Central memory CD8-positive, alpha-beta T cell (primary cell): ENCODE measurements at regions not wholly inside any gene's neighbourhood (a gene's known extent, or its start where the extent isn't known, plus 50 kb on each side); places are given as distances from the start of the nearest gene placed in this dataset.
"Not testable (repeated sequence)": the region's sequence is repeated elsewhere in the genome, so short reads cannot be mapped to it uniquely, and the experiment has no call there.

Experiments
- ATAC-seq: fragments of 150-1000 bp; cut with Tn5 transposase; replicated peaks from 2 replicates; pipeline ENCODE4 v1.10.0; 2022; ENCODE audit warnings: mild to moderate bottlenecking, moderate FRiP score, moderate number of reproducible peaks; ENCODE audit not compliant: poor library complexity, severe bottlenecking; ENCODE audit errors: extremely low read depth
- DNase-seq, 2 donors: peaks; one replicate each; pipeline ENCODE4 v3.0.0; 2021; ENCODE audit warnings: low spot score in 2 of 2
- H3K27ac Mint-ChIP-seq: one replicate; pipeline ENCODE4 v1.8.0; 2022; ENCODE audit warnings: low read depth, mild to moderate bottlenecking, moderate library complexity, mixed read lengths
- H3K27me3 Mint-ChIP-seq: one replicate; pipeline ENCODE4 v1.8.0; 2022; ENCODE audit warnings: mixed read lengths
- H3K36me3 Mint-ChIP-seq: one replicate; pipeline ENCODE4 v1.8.0; 2022; ENCODE audit warnings: mild to moderate bottlenecking, moderate library complexity, mixed read lengths; ENCODE audit not compliant: insufficient read depth
- H3K4me1 Mint-ChIP-seq: one replicate; pipeline ENCODE4 v1.8.0; 2022; ENCODE audit warnings: mixed read lengths
- H3K4me3 Mint-ChIP-seq: one replicate; pipeline ENCODE4 v1.8.0; 2022; ENCODE audit warnings: mild to moderate bottlenecking, moderate library complexity, mixed read lengths
- H3K9me3 Mint-ChIP-seq: one replicate; pipeline ENCODE4 v1.8.0; 2022; ENCODE audit warnings: mixed read lengths

DNA sequence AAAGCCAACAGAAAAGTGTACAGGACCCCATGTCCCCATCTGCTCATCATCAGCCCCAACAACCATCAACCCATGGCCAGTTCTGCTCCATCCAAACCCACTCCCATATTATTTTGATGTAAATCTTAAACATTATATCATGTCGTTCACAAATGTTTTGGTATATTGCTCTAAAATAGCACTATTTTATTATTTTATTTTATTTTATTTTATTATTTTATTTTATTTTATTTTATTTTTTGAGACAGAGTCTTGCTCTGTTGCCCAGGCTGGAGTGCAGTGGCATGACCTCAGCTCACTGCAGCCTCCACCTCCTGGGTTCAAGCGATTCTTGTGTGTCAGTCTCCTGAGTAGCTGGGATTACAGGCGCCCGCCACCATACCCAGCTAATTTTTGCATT, 72.0 kb upstream of the RALGAPA2 start:
- peaks cover 34% of the 10 kb centered on the region for H3K27me3 Mint-ChIP-seq
- DNase-seq, H3K4me3 Mint-ChIP-seq, H3K4me1 Mint-ChIP-seq, ATAC-seq, H3K27ac Mint-ChIP-seq, H3K36me3 Mint-ChIP-seq, H3K9me3 Mint-ChIP-seq: not testable (repeated sequence)

- DNase-seq (no peak), ATAC-seq (no peak)
- Mint-ChIP-seq H3K27me3 (peaks cover 27% of the 10 kb centered on the region), H3K27ac (no peak overlapping the region), H3K4me3 (no peak overlapping the region), H3K36me3 (peaks cover 1% of the 10 kb centered on the region), H3K9me3 (no peaks in the 10 kb centered on the region), H3K4me1 (peaks cover 4% of the 10 kb centered on the region)
These were observed 71.0 kb upstream of the RALGAPA2 start for GRCh38 chr20:20783450-20783849.

DNA sequence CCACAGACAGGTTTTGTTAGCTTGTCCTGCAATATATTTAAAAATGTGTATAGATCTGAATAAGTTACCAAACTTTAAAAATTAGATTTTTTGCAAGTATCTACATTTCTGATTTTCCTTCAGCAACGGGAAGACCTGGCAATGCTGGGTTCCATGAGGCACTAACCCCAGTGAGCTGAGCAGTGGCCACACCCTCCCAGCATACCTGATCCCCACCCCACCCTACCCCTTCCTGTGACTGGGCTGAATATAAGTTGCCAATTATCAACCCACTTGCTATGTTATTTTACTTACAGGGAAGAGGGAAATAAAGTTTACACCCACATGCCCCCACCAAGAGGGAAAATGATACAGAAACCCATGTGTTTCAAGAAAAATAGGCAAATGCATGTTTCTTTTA, 70.3 kb upstream of the RALGAPA2 start:
- H3K4me3 Mint-ChIP-seq: no peak overlapping the region
- no peak overlapping the region for H3K27ac Mint-ChIP-seq
- H3K9me3 Mint-ChIP-seq: no peaks in the 10 kb centered on the region
- peaks cover 4% of the 10 kb centered on the region for H3K4me1 Mint-ChIP-seq
- ATAC-seq (no peak), DNase-seq (no peak)
- H3K27me3 Mint-ChIP-seq: peaks cover 21% of the 10 kb centered on the region
- H3K36me3 Mint-ChIP-seq: peaks cover 1% of the 10 kb centered on the region

DNA sequence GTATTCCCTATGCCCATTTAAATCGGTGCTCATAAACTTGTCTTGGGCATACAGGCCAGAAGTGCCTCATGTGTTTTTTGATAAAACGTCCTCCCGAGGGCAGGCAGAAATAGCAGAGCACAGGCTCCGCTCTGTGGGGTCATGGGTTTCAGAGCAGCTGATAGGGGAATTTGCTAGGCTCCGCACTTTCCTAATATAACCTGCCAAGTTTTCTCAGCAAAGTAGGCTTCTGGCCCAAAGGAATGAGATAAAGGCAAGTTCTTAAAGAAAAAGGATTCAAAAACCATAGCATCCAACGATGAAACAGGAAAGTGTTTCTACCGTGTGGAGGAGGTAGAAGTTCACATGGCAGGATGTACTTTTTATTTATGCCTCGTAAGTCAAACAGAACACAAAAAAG, 69.8 kb upstream of the RALGAPA2 start:
- ATAC-seq (no peak), DNase-seq (no peak)
- Mint-ChIP-seq H3K4me1 (peaks cover 4% of the 10 kb centered on the region), H3K4me3 (no peak overlapping the region), H3K9me3 (no peaks in the 10 kb centered on the region), H3K27me3 (peaks cover 21% of the 10 kb centered on the region), H3K27ac (no peak overlapping the region), H3K36me3 (peaks cover 1% of the 10 kb centered on the region)

DNA sequence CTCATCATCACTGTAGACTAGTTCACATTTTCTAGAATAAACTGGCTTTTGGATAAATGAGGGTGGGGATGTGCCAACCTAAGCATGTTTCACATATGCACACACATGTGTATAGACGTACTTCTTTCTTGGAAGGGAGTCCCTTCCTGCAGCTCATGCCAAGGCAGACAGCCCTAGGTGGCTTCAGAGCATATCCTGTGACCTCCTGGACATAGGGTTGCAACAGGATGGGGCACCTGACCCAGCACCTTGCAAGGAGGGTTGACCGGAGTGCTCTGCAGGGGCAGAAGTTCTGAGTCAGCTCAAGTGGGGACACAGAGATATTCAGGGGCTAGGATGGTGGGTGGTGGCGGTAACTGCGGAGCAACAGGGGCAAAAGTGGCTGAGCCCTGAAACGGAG, 68.6 kb upstream of the RALGAPA2 start:
- no peak overlapping the region for H3K27ac Mint-ChIP-seq
- no peak for DNase-seq
- peaks cover 1% of the 10 kb centered on the region for H3K36me3 Mint-ChIP-seq
- H3K9me3 Mint-ChIP-seq: no peaks in the 10 kb centered on the region
- H3K4me1 Mint-ChIP-seq: peaks cover 4% of the 10 kb centered on the region
- no peak for ATAC-seq
- H3K27me3 Mint-ChIP-seq: peaks cover 25% of the 10 kb centered on the region
- no peak overlapping the region for H3K4me3 Mint-ChIP-seq

DNA sequence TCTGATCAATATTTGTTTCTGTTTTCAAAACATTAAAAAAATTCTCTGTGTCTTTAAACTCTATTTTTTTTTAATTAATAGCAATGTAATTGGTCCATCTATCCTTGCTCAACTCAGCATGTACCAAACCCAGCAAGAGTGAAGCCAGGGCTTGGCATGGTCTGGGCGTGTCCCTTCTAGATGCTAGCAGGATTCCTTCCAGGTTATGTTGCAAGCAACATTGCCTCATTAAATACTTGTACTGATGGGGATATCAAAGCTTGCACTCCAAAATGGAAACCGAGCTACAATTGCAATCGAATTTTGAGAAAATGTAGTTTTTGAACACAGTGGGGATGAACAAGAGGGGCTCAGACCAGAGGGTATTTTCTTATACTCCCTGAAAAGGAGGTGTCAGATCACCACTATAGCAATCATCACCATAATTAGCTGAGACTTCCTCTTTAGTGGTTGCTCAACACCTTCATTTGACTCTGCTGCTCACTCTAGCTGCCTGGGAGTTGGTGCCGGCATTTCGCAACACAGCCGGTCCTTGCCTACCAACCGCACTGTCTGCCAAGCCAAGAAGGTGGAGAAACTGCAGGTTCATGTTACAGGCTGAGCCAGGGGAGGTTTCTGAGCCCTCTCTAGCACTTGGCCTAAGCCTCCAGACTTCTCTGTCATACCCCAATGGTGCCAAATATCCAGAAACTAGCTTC, 67.8 kb upstream of the RALGAPA2 start:
- no peak overlapping the region for H3K4me3 Mint-ChIP-seq
- DNase-seq: no peak
- no peak overlapping the region for H3K27ac Mint-ChIP-seq
- H3K36me3 Mint-ChIP-seq: peaks cover 1% of the 10 kb centered on the region
- ATAC-seq: peak; percentile 75
- H3K4me1 Mint-ChIP-seq: peaks cover 4% of the 10 kb centered on the region
- H3K27me3 Mint-ChIP-seq: peaks cover 25% of the 10 kb centered on the region
- H3K9me3 Mint-ChIP-seq: no peaks in the 10 kb centered on the region

- H3K9me3 Mint-ChIP-seq: no peaks in the 10 kb centered on the region
- no peaks in the 10 kb centered on the region for H3K36me3 Mint-ChIP-seq
- peaks cover 4% of the 10 kb centered on the region for H3K4me1 Mint-ChIP-seq
- H3K27me3 Mint-ChIP-seq: peaks cover 35% of the 10 kb centered on the region
- no peak overlapping the region for H3K4me3 Mint-ChIP-seq
- DNase-seq: no peak
- ATAC-seq: no peak
- H3K27ac Mint-ChIP-seq: no peak overlapping the region
These were observed 66.2 kb upstream of the RALGAPA2 start for GRCh38 chr20:20778676-20779075.

DNA sequence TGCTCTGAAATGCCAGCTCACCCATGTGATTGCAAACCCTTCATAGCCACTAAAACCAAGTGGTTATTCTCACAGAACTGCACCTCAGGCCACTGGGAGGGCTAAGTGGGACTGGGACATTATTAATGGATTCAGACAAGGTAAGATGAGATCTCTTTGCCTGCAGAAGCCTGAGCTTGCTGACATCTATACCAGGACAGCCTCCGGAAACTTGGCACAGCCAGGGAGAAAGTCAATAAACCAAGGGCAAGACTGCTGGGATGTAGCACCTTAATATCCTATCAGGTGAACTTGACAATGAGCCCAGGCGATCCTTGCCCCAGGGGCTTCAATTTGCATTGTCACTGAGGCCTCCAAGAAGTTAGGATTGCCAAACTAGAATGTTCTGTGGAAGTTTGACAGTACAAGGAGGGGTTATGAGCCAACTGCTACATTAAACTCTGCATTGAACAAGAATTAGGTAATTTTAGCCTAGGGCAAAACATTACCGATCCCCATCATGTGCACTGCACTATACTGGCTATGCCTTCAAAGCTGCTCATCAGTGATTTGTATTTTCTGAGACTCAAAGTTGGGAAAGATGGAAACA, 60.1 kb upstream of the RALGAPA2 start:
- no peak for DNase-seq
- ATAC-seq: no peak
- H3K4me3 Mint-ChIP-seq: no peak overlapping the region
- peaks cover 58% of the 10 kb centered on the region for H3K27me3 Mint-ChIP-seq
- H3K27ac Mint-ChIP-seq: no peak overlapping the region
- H3K4me1 Mint-ChIP-seq: peaks cover 4% of the 10 kb centered on the region
- no peaks in the 10 kb centered on the region for H3K9me3 Mint-ChIP-seq
- H3K36me3 Mint-ChIP-seq: no peaks in the 10 kb centered on the region

DNA sequence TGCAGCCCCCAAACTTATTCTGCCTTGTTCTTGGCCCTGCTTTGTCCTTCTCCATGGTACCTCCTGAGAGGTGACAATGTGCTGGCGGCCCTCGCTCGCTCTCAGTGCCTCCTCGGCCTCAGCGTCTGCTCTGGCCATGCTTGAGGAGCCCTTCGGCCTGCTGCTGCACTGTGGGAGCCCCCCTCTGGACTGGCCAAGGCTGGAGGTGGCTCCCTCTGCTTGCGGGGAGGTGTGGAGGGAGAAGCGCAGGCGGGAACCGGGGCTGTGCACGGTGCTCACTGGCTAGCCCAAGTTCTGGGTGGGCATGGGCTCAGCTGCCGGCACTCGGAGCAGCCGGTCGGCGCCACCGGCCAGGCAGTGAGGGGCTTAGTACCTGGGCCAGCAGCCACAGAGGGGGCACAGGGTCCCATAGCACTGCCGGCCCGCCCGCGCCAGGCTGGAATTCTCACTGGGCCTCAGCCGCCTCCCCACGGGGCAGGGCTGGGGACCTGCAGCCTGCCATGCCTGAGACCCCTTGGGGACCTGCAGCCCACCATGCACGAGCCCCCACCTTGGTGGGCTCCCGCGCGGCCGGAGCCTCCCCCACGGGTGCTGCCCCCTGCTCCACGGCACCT, 55.9 kb upstream of the RALGAPA2 start:
- Mint-ChIP-seq H3K36me3 (no peaks in the 10 kb centered on the region), H3K4me1 (peaks cover 4% of the 10 kb centered on the region), H3K27ac (no peak overlapping the region), H3K4me3 (no peak overlapping the region), H3K27me3 (peaks cover 48% of the 10 kb centered on the region), H3K9me3 (no peaks in the 10 kb centered on the region)
- DNase-seq: no peak
- no peak for ATAC-seq

- Mint-ChIP-seq H3K4me1 (peaks cover 4% of the 10 kb centered on the region), H3K27me3 (peaks cover 42% of the 10 kb centered on the region), H3K4me3 (no peak overlapping the region)
These were observed 53.4 kb upstream of the RALGAPA2 start for GRCh38 chr20:20765696-20766365.

DNA sequence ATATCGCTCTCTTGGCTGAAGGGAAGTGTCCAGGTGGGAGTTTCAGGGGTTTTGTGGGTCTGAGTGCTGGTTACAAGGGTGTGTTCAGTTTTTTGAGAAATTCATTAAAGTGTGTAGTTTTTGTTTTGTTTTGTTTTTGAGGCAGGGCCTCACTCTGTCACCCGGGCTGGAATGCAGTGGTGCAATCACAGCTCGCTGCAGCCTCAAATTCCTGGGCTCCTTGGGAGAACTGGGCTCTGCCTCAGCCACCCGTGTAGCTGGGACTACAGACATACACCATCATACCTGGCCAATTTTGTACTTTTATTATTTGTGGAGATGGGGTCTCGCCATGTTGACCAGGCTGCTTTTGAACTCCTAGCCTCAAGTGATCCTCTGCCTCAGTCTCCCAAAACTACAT, 51.2 kb upstream of the RALGAPA2 start:
- no peak overlapping the region for H3K27ac Mint-ChIP-seq
- no peak overlapping the region for H3K4me3 Mint-ChIP-seq
- no peak for ATAC-seq
- H3K27me3 Mint-ChIP-seq: peaks cover 36% of the 10 kb centered on the region
- no peaks in the 10 kb centered on the region for H3K36me3 Mint-ChIP-seq
- no peaks in the 10 kb centered on the region for H3K9me3 Mint-ChIP-seq
- DNase-seq: no peak
- H3K4me1 Mint-ChIP-seq: no peaks in the 10 kb centered on the region

More at GRCh38 chr20:20765696-20766365, 53.4 kb upstream of the RALGAPA2 start:
- Mint-ChIP-seq H3K9me3 (no peaks in the 10 kb centered on the region), H3K27ac (no peak overlapping the region), H3K36me3 (no peaks in the 10 kb centered on the region)
- DNase-seq (no peak), ATAC-seq (no peak)
